ENCODE measurements at regions not wholly inside any gene's neighbourhood (a gene's known extent, or its start where the extent isn't known, plus 50 kb on each side); places are given as distances from the start of the nearest gene placed in this dataset.

DNA sequence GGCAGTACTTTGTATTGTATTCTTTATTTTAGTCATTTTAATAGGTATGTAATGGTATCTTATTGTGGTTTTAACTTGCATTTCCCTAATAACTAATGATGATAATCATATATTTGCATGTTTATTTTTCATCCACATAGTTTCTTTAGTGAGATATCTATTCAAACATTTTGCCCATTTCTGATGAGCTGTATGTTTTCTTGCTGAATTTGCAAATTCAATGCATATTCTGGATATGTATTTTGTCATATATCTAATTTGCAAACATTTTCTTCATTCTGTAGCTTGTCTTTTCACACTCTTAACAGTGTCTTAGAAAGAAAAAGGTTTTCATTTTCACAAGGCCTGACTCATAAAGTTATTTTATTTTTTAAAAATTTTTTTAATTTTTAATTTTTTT lies 372.1 kb downstream of the ZNF674 start:
- TF ChIP-seq CTCF (IDR thresholded peaks at IDR 0.05; ENCODE audit: low read depth, low read length) (no peak), POLR2A (IDR thresholded peaks at IDR 0.05; ENCODE audit: extremely low read depth, insufficient read length) (no peak), MYC (IDR thresholded peaks at IDR 0.05; ENCODE audit: low read depth, low read length) (no peak), MAX (IDR thresholded peaks at IDR 0.05; ENCODE audit: low read depth, low read length) (no peak)

Data from NB4 (cell line).